Small intestine (tissue), 7 donors: ENCODE measurements at regions not wholly inside any gene's neighbourhood (a gene's known extent, or its start where the extent isn't known, plus 50 kb on each side); places are given as distances from the start of the nearest gene placed in this dataset.

ENCODE experiments used
- DNase-seq, 2 donors: peaks; one replicate each; pipeline versions ENCODE4 v3.0.0 to v3.0.0-alpha.2; 2013
- FAIRE-seq: peaks from 2 replicates; lab custom pipeline; 2012; peaks lifted over from hg19 to GRCh38; lab: Jason Lieb, UNC
- H3K27ac ChIP-seq, 3 donors: one replicate each; pipeline ENCODE4 v1.5.1; 2013; ENCODE audit warnings: low read length in 2 of 3, mild to moderate bottlenecking in 2 of 3, control low read depth in 1 of 3, inconsistent platforms in 1 of 3, low read depth in 1 of 3, moderate library complexity in 1 of 3
- H3K27me3 ChIP-seq, 3 donors: one replicate each; pipeline ENCODE4 v1.6.1; 2013; ENCODE audit warnings: low read length in 3 of 3, inconsistent platforms in 1 of 3; ENCODE audit not compliant: control insufficient read depth in 3 of 3, insufficient read depth in 3 of 3
- H3K36me3 ChIP-seq, 3 donors: one replicate each; pipeline ENCODE4 v1.6.1; 2013; ENCODE audit warnings: low read length in 3 of 3, inconsistent platforms in 1 of 3, low read depth in 1 of 3, mild to moderate bottlenecking in 1 of 3, moderate library complexity in 1 of 3; ENCODE audit not compliant: control insufficient read depth in 3 of 3, insufficient read depth in 2 of 3
- H3K4me1 ChIP-seq, 3 donors: one replicate each; pipeline ENCODE4 v1.6.1; 2013; ENCODE audit warnings: low read length in 2 of 3, inconsistent platforms in 1 of 3, low read depth in 1 of 3, mild to moderate bottlenecking in 1 of 3, moderate library complexity in 1 of 3; ENCODE audit not compliant: control insufficient read depth in 3 of 3, insufficient read depth in 2 of 3
- H3K4me3 ChIP-seq, 3 donors: one replicate each; pipeline ENCODE4 v1.5.1; 2013; ENCODE audit warnings: low read length in 3 of 3, control low read depth in 1 of 3, inconsistent platforms in 1 of 3, low read depth in 1 of 3, mild to moderate bottlenecking in 1 of 3, moderate library complexity in 1 of 3
- H3K9me3 ChIP-seq, 2 donors: one replicate each; pipeline ENCODE4 v1.6.1; 2013; ENCODE audit warnings: low read depth in 1 of 2, low read length in 1 of 2; ENCODE audit not compliant: control insufficient read depth in 2 of 2, insufficient read depth in 1 of 2
- WGBS, 3 donors: extraction: QIAGEN DNeasy Blood & Tissue Kit; methylation state at CpG; one replicate each; pipeline ENCODE4 v1.1.7; 2013; 5-methylcytosine and 5-hydroxymethylcytosine counted together
- donor health status: healthy with polysubstance abuse.
- donor health status: control.
- donor health status: control.
- donor health status: Bipolar disorder and iron deficiency.
- donor health status: healthy.

DNA sequence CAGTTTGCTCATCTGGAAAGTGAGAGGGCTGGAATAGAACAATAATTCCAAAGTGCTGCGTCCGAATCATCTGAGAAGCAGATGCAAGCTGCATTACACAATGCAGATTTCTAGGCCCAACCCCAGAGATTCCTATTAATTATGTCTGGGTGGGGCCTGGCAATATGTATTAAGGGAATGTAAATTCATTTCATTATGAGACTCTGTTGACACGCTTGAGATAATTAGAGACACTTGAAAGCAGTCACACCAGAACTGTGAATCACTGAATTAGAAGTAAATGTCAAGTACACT, 54.7 kb upstream of the HK2 start:
- H3K9me3 ChIP-seq: no peaks in the 10 kb centered on the region
- H3K27me3 ChIP-seq: no peaks in the 10 kb centered on the region
- no peak overlapping the region for H3K4me3 ChIP-seq
- no peak for DNase-seq
- no peaks in the 10 kb centered on the region for H3K36me3 ChIP-seq
- H3K27ac ChIP-seq: no peak overlapping the region
- no peak for FAIRE-seq
- WGBS, 3 donors: 82 to 88% (median 85%) methylated on average over 3 of the region's 3 CpGs
- H3K4me1 ChIP-seq: no peaks in the 10 kb centered on the region

DNA sequence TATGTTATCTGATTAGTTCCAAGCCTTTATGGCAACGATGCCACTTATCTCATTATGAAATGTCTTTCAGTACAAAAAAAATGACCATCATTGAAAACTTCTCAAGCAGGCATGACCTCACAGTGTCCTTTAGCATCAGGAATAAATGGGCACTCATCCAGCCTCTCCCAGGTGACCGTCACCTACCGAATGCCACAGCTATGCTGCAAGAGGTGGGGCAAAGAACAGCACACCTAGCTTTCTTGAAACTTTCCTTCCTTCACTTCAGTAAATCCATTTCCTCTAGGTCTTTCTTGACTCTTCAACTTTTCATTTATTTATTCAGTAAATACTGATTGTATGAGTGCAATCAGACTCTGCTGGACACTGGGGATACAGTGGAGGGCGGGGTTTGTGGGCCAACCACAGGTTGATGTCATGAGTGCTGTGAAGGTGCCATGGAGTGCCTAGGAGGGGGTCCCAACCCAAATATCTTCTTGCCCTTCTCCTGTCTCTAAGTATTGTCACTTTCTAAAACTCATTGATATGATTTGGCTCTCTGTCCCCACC, 54.3 kb upstream of the HK2 start:
- Histone ChIP-seq H3K27me3 (no peaks in the 10 kb centered on the region), H3K4me1 (no peaks in the 10 kb centered on the region), H3K4me3 (no peak overlapping the region), H3K27ac (no peak overlapping the region), H3K36me3 (no peaks in the 10 kb centered on the region), H3K9me3 (no peaks in the 10 kb centered on the region)
- FAIRE-seq: no peak
- 45 to 59% (median 50%) methylated on average over 4 of the region's 4 CpGs for WGBS, 3 donors
- no peak for DNase-seq
